Right lobe of liver (tissue), 6 donors: ENCODE measurements at regions not wholly inside any gene's neighbourhood (a gene's known extent, or its start where the extent isn't known, plus 50 kb on each side); places are given as distances from the start of the nearest gene placed in this dataset.

Source experiments
- ATAC-seq, 4 donors: fragments of 200-7000 bp; cut with Tn5 transposase; one replicate each; pipeline ENCODE4 v1.9.1; 2020; ENCODE audit warnings: mild to moderate bottlenecking in 4 of 4, moderate library complexity in 4 of 4
- DNase-seq, 3 donors: peaks; one replicate each; pipeline ENCODE4 v3.0.0-alpha.2; 2020
- H3K27ac ChIP-seq, 3 donors: fragments of 200-600 bp; one replicate each; pipeline ENCODE4 v1.8.0; 2022
- H3K27me3 ChIP-seq, 2 donors: fragments of 200-600 bp; one replicate each; pipeline ENCODE4 v1.8.0; 2022
- H3K36me3 ChIP-seq, 4 donors: fragments of 200-600 bp; sonication (generic) in 1 of 4; one replicate each; pipeline versions ENCODE4 v1.5.1 to v1.8.0; 2017 to 2022; ENCODE audit warnings: control low read depth in 1 of 4
- H3K4me1 ChIP-seq, 4 donors: fragments of 200-600 bp; sonication (generic) in 1 of 4; one replicate each; pipeline versions ENCODE4 v1.5.1 to v1.8.0; 2017 to 2022; ENCODE audit warnings: control low read depth in 1 of 4
- H3K4me3 ChIP-seq, 3 donors: fragments of 200-600 bp; one replicate each; pipeline ENCODE4 v1.8.0; 2022
- H3K9me3 ChIP-seq, 4 donors: fragments of 200-600 bp; sonication (generic) in 1 of 4; one replicate each; pipeline versions ENCODE4 v1.5.1 to v1.8.0; 2017 to 2022; ENCODE audit warnings: control low read depth in 1 of 4
- CTCF ChIP-seq, 4 donors: fragments of 200-600 bp in 3 of 4; fragments of 450-650 bp in 1 of 4; IDR thresholded peaks; one replicate each; pipeline versions ENCODE4 v1.5.1 to v1.8.0; 2016 to 2022; ENCODE audit warnings: antibody characterized with exemption in 4 of 4, mild to moderate bottlenecking in 2 of 4
- POLR2A ChIP-seq: fragments of 450-650 bp; IDR thresholded peaks from one replicate; pipeline ENCODE4 v1.6.1; 2017; ENCODE audit warnings: antibody characterized with exemption, mild to moderate bottlenecking
- WGBS: methylation state at CpG from one replicate; pipeline ENCODE4 v1.1.6; 2018; ENCODE audit warnings: low coverage, low lambda C conversion rate; ENCODE audit not compliant: insufficient coverage; ENCODE audit errors: missing lambda C conversion rate; 5-methylcytosine and 5-hydroxymethylcytosine counted together
- intact Hi-C, 2 donors: fragments of 100-400 bp; cut with DNase I; formaldehyde crosslinking; loops; one replicate each; pipeline versions ENCODE4 v1.11.2 to v1.14.1; 2022
- donor health status: DM: no; HTN: yes; CAD: no.
- donor health status: DM: no; HTN: no; CAD: no.
- donor health status: DM: no; HTN: no; CAD: no.
- donor health status: DM: no; HTN: yes; CAD: no.
- donor health status: DM: no; HTN: yes; CAD: no.

GRCh38 chr20:1060985-1061384 lies 57.4 kb upstream of the PSMF1 start:
- WGBS: 90% methylated on average over 3 of the region's 3 CpGs
- Histone ChIP-seq H3K9me3 (no peaks in the 10 kb centered on the region), H3K36me3 (no peaks in the 10 kb centered on the region), H3K27ac (no peak overlapping the region), H3K4me1 (no peaks in the 10 kb centered on the region), H3K27me3 (no peaks in the 10 kb centered on the region), H3K4me3 (no peak overlapping the region)
- ATAC-seq (peak in 1 of 4 donors; percentile 36), DNase-seq (no peak)
- intact Hi-C loops: no loop called here
- TF ChIP-seq CTCF (IDR thresholded peaks at IDR 0.05): no peak
- TF ChIP-seq POLR2A: no peak

- TF ChIP-seq POLR2A: no peak
- no peak for TF ChIP-seq CTCF (IDR thresholded peaks at IDR 0.05)
- no peaks in the 10 kb centered on the region for H3K27me3 ChIP-seq
- no peaks in the 10 kb centered on the region for H3K4me1 ChIP-seq
- intact Hi-C loops: no loop called here
- H3K36me3 ChIP-seq: no peaks in the 10 kb centered on the region
- no peaks in the 10 kb centered on the region for H3K9me3 ChIP-seq
- no peak for DNase-seq
- no peak overlapping the region for H3K4me3 ChIP-seq
- no peak overlapping the region for H3K27ac ChIP-seq
- no peak for ATAC-seq
Observed at GRCh38 chr20:1061484-1062221, 56.7 kb upstream of the PSMF1 start.

- DNase-seq (no peak), ATAC-seq (no peak)
- Histone ChIP-seq H3K27ac (no peak overlapping the region), H3K4me1 (no peaks in the 10 kb centered on the region), H3K27me3 (no peaks in the 10 kb centered on the region), H3K4me3 (no peak overlapping the region), H3K36me3 (no peaks in the 10 kb centered on the region), H3K9me3 (no peaks in the 10 kb centered on the region)
- intact Hi-C loops: no loop called here
- 67% methylated on average over 6 of the region's 6 CpGs for WGBS
- no peak for TF ChIP-seq POLR2A
- no peak for TF ChIP-seq CTCF (IDR thresholded peaks at IDR 0.05)
Observed at GRCh38 chr20:1062334-1063010, 55.9 kb upstream of the PSMF1 start.
